Gastroesophageal sphincter (tissue), 4 donors: ENCODE measurements at regions not wholly inside any gene's neighbourhood (a gene's known extent, or its start where the extent isn't known, plus 50 kb on each side); places are given as distances from the start of the nearest gene placed in this dataset.

ENCODE experiments used
- ATAC-seq: fragments of 150-250 bp; one replicate; pipeline ENCODE4 v1.9.1; 2016; ENCODE audit warnings: mild to moderate bottlenecking, moderate library complexity
- H3K27ac ChIP-seq, 4 donors: fragments of 200-600 bp; sonication (generic) in 3 of 4; 1 replicate in 3 of 4; 2 replicates in 1 of 4; pipeline ENCODE4 v1.5.1; 2016 to 2019
- H3K27me3 ChIP-seq: fragments of 200-600 bp; sonication (generic); one replicate; pipeline ENCODE4 v1.5.1; 2019
- H3K36me3 ChIP-seq, 2 donors: fragments of 200-600 bp; sonication (generic); one replicate each; pipeline ENCODE4 v1.5.1; 2019; ENCODE audit warnings: control low read depth in 1 of 2
- H3K4me1 ChIP-seq, 3 donors: fragments of 200-600 bp; sonication (generic); 1 replicate in 2 of 3; 2 replicates in 1 of 3; pipeline ENCODE4 v1.5.1; 2016 to 2019; ENCODE audit warnings: control low read depth in 2 of 3
- H3K4me3 ChIP-seq, 2 donors: fragments of 200-600 bp; sonication (generic); one replicate each; pipeline ENCODE4 v1.5.1; 2019; ENCODE audit warnings: mild to moderate bottlenecking in 1 of 2, moderate library complexity in 1 of 2
- H3K9me3 ChIP-seq, 3 donors: fragments of 200-600 bp; sonication (generic); one replicate each; pipeline ENCODE4 v1.5.1; 2017 to 2019; ENCODE audit warnings: control low read depth in 2 of 3
- EP300 ChIP-seq: sonication (generic); formaldehyde crosslinking; IDR thresholded peaks from one replicate; pipeline ENCODE4 v1.6.1; 2017; ENCODE audit warnings: antibody characterized with exemption, mild to moderate bottlenecking
- POLR2A ChIP-seq, 2 donors: fragments of 450-650 bp; IDR thresholded peaks; one replicate each; pipeline ENCODE4 v1.6.1; 2017; ENCODE audit warnings: antibody characterized with exemption in 2 of 2, mild to moderate bottlenecking in 2 of 2, moderate library complexity in 1 of 2
- POLR2AphosphoS5 ChIP-seq: sonication (generic); formaldehyde crosslinking; IDR thresholded peaks from one replicate; pipeline ENCODE4 v1.6.1; 2017; ENCODE audit warnings: antibody characterized with exemption
- WGBS, 2 donors: methylation state at CpG; one replicate each; pipeline ENCODE4 v1.1.5; 2018; ENCODE audit warnings: low coverage in 1 of 2; 5-methylcytosine and 5-hydroxymethylcytosine counted together
- TF ChIP-seq, protein P1 (sequence below), 4 experiments: fragments of 200-600 bp in 2 of 4; fragments of 450-650 bp in 2 of 4; sonication (generic) in 1 of 4; IDR thresholded peaks; one replicate each; pipeline ENCODE4 v1.5.1; 2017 to 2019; ENCODE audit warnings: antibody characterized with exemption in 4 of 4, mild to moderate bottlenecking in 2 of 4, moderate library complexity in 2 of 4

DNA sequence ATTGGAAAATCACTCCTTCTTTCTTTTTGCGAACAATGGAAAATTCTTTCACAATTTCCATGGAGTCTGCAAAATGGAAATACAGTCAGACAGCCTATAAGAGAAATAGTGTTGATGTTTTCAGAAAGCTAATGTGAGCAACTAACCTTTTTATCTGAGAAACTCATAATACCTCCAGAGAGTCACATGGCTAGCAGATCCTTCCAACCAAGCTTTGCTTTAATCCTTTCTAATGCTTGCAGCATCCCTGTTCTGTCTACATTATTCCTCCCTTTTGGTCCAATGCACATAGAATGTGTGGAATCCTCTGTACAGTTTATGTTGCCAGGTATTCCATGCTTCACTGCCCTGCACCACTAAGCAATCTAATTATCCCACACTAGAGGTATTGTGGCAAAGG, 717.5 kb upstream of the LRRN3 start:
- H3K9me3 ChIP-seq: no peaks in the 10 kb centered on the region
- no peak overlapping the region for H3K27ac ChIP-seq
- H3K36me3 ChIP-seq: no peaks in the 10 kb centered on the region
- WGBS, 2 donors: 50 to 86% methylated on average over 1 of the region's 1 CpG
- H3K4me1 ChIP-seq: no peaks in the 10 kb centered on the region
- ATAC-seq: no peak
- no peaks in the 10 kb centered on the region for H3K27me3 ChIP-seq
- H3K4me3 ChIP-seq: no peak overlapping the region
- TF ChIP-seq, protein P1, sequence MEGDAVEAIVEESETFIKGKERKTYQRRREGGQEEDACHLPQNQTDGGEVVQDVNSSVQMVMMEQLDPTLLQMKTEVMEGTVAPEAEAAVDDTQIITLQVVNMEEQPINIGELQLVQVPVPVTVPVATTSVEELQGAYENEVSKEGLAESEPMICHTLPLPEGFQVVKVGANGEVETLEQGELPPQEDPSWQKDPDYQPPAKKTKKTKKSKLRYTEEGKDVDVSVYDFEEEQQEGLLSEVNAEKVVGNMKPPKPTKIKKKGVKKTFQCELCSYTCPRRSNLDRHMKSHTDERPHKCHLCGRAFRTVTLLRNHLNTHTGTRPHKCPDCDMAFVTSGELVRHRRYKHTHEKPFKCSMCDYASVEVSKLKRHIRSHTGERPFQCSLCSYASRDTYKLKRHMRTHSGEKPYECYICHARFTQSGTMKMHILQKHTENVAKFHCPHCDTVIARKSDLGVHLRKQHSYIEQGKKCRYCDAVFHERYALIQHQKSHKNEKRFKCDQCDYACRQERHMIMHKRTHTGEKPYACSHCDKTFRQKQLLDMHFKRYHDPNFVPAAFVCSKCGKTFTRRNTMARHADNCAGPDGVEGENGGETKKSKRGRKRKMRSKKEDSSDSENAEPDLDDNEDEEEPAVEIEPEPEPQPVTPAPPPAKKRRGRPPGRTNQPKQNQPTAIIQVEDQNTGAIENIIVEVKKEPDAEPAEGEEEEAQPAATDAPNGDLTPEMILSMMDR (IDR thresholded peaks at IDR 0.05): no peak
- no peak for TF ChIP-seq EP300
- no peak for TF ChIP-seq POLR2AphosphoS5
- TF ChIP-seq POLR2A (IDR thresholded peaks at IDR 0.05): no peak

DNA sequence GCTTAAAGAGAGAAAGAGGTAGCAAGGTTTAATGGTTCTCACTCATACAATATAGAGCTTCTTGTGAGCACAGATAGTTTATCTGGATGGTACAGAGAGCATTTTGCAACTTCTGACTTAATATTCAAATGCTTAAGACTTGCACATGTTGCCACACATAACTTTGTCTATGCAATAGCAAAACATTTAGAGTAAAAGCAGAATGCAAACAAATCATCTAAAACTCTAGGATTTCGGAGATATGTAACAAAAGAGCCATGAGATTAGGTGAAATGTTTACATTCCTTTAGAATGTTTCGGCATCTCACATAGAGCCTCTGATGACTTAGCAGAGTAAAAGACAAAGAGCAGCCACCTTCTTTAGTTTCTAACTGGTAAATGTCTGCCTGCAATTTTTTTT, 717.1 kb upstream of the LRRN3 start:
- H3K4me3 ChIP-seq: no peak overlapping the region
- no peak overlapping the region for H3K27ac ChIP-seq
- H3K27me3 ChIP-seq: no peaks in the 10 kb centered on the region
- no peak for ATAC-seq
- H3K36me3 ChIP-seq: no peaks in the 10 kb centered on the region
- H3K9me3 ChIP-seq: no peaks in the 10 kb centered on the region
- TF ChIP-seq EP300: no peak
- TF ChIP-seq, protein P1 (IDR thresholded peaks at IDR 0.05): no peak
- TF ChIP-seq POLR2A (IDR thresholded peaks at IDR 0.05): no peak
- no peak for TF ChIP-seq POLR2AphosphoS5
- 47 to 79% methylated on average over 2 of the region's 2 CpGs for WGBS, 2 donors
- no peaks in the 10 kb centered on the region for H3K4me1 ChIP-seq

DNA sequence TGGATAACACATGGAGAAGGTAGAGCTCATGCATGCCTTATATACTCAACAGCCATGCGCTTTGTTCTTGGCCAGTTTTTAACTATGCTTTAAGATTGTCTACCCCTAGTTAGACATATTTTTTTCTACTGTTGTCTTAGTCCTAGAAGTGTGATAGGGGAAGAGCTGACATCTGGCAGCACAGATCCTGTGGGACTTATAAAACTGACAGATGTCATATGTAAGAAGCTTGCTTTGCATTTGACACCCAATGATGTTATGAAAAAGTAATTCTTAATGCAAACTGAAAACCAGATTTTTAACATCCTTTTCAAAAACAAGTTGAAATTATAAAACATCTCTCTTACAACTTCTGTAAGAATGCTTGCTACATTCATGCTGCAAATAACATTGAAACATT, 715.9 kb upstream of the LRRN3 start:
- TF ChIP-seq EP300: no peak
- TF ChIP-seq, protein P1 (IDR thresholded peaks at IDR 0.05): no peak
- no peak for TF ChIP-seq POLR2A (IDR thresholded peaks at IDR 0.05)
- TF ChIP-seq POLR2AphosphoS5: no peak
- no peak for ATAC-seq
- H3K27me3 ChIP-seq: no peaks in the 10 kb centered on the region
- H3K4me3 ChIP-seq: no peak overlapping the region
- H3K27ac ChIP-seq: no peak overlapping the region
- H3K36me3 ChIP-seq: no peaks in the 10 kb centered on the region
- no peaks in the 10 kb centered on the region for H3K4me1 ChIP-seq
- H3K9me3 ChIP-seq: no peaks in the 10 kb centered on the region
- 92 to 100% methylated on average over 1 of the region's 1 CpG for WGBS, 2 donors

DNA sequence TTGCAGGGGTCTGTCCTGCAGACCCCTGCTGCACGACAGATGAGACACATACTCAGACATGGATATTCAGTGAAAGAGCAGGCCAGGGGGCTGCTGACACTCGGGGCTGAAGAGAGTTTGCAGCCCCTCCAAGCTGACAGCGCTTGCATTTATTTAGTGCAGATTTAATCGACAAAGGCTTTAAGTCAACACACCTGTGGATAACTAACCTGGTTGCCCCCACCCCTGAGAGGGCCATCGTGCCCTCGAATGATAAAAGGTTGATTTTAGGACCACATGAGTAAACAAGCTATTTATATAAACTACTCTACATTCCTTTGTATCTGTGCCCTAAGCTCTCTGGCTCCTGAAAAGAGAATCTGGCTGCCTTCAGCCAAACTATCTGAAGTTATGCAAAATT, 708.2 kb upstream of the LRRN3 start:
- no peak overlapping the region for H3K27ac ChIP-seq
- no peaks in the 10 kb centered on the region for H3K36me3 ChIP-seq
- H3K27me3 ChIP-seq: no peaks in the 10 kb centered on the region
- H3K9me3 ChIP-seq: no peaks in the 10 kb centered on the region
- 36 to 64% methylated on average over 4 to 6 of the region's 6 CpGs for WGBS, 2 donors
- TF ChIP-seq POLR2AphosphoS5 (no peak), EP300 (no peak), POLR2A (IDR thresholded peaks at IDR 0.05) (no peak)
- TF ChIP-seq, protein P1 (IDR thresholded peaks at IDR 0.05): no peak
- ATAC-seq: no peak
- H3K4me1 ChIP-seq: no peaks in the 10 kb centered on the region
- no peak overlapping the region for H3K4me3 ChIP-seq

DNA sequence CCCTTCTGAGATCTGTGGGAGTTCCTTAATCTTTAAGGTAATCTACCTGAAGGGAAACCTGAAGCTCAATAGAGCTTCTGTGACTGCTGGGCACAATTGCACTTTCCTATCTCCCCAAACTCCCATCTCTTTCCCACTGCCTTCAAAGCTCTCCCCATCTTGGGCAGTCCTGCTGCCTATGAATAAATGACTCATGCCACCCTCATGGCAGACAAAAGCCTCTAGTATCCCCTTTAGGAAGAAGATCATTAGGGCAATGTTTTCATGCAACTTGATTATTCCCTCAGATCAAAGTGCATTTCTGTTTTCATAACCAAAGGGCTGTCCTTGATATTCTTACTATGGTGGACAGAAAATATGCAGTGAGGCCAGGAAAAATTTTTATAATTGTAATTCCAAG, 704.9 kb upstream of the LRRN3 start:
- H3K9me3 ChIP-seq: no peaks in the 10 kb centered on the region
- H3K27me3 ChIP-seq: no peaks in the 10 kb centered on the region
- H3K4me1 ChIP-seq: no peaks in the 10 kb centered on the region
- ATAC-seq: no peak
- no peak overlapping the region for H3K27ac ChIP-seq
- no peaks in the 10 kb centered on the region for H3K36me3 ChIP-seq
- TF ChIP-seq POLR2AphosphoS5 (no peak), EP300 (no peak), POLR2A (IDR thresholded peaks at IDR 0.05) (no peak)
- TF ChIP-seq, protein P1 (IDR thresholded peaks at IDR 0.05): no peak
- no peak overlapping the region for H3K4me3 ChIP-seq
